CD4-positive, alpha-beta T cell (primary cell): ENCODE measurements at regions not wholly inside any gene's neighbourhood (a gene's known extent, or its start where the extent isn't known, plus 50 kb on each side); places are given as distances from the start of the nearest gene placed in this dataset.

Experiments
- ATAC-seq: fragments of 200-7000 bp; cut with Tn5 transposase; one replicate; pipeline ENCODE4 v1.10.0; 2022; ENCODE audit warnings: mild to moderate bottlenecking; ENCODE audit not compliant: poor library complexity
- CTCF ChIA-PET: fragments of 350-600 bp; sonication (Branson Sonifier 250); formaldehyde crosslinking; loops from one replicate; lab custom pipeline; 2021; ENCODE audit warnings: antibody characterized with exemption, inconsistent platforms; lab: Charles Lee
- POLR2A ChIA-PET: fragments of 350-600 bp; sonication (Branson Sonifier 250); formaldehyde crosslinking; loops from one replicate; lab custom pipeline; 2021; ENCODE audit warnings: antibody characterized with exemption, inconsistent platforms; lab: Charles Lee
- DNase-seq, 14 experiments: peaks; one replicate each; pipeline ENCODE4 v3.0.0-alpha.2; 2013 to 2020; ENCODE audit warnings: mixed read lengths in 2 of 14
- H3K27ac ChIP-seq, 2 donors: one replicate each; pipeline versions ENCODE4 v1.5.1 to v1.7.0; 2013; ENCODE audit warnings: low read length in 2 of 2, low read depth in 1 of 2, mild to moderate bottlenecking in 1 of 2
- H3K27me3 ChIP-seq, 2 experiments: 1 replicate in 1 of 2; 2 replicates in 1 of 2; pipeline versions ENCODE4 v1.6.1 to v1.7.0; 2013; ENCODE audit warnings: low read length in 2 of 2, control low read depth in 1 of 2, mild to moderate bottlenecking in 1 of 2, moderate library complexity in 1 of 2; ENCODE audit not compliant: insufficient read depth in 2 of 2, control insufficient read depth in 1 of 2
- H3K36me3 ChIP-seq: one replicate; pipeline ENCODE4 v1.6.1; 2013; ENCODE audit warnings: low read length, control low read depth; ENCODE audit not compliant: insufficient read depth
- H3K4me1 ChIP-seq: one replicate; pipeline ENCODE4 v1.6.1; 2013; ENCODE audit warnings: low read length, control low read depth; ENCODE audit not compliant: insufficient read depth
- H3K4me3 ChIP-seq: one replicate; pipeline ENCODE4 v1.5.1; 2013; ENCODE audit warnings: mild to moderate bottlenecking, low read length, moderate library complexity
- H3K9me3 ChIP-seq, 2 experiments: 1 replicate in 1 of 2; 2 replicates in 1 of 2; pipeline versions ENCODE4 v1.6.1 to v1.7.0; 2013; ENCODE audit warnings: low read length in 2 of 2, mild to moderate bottlenecking in 2 of 2, control low read depth in 1 of 2, moderate library complexity in 1 of 2; ENCODE audit not compliant: control insufficient read depth in 1 of 2, insufficient read depth in 1 of 2
- H3K27ac Mint-ChIP-seq: one replicate; pipeline ENCODE4 v1.8.0; 2020; ENCODE audit warnings: mixed read lengths
- H3K27me3 Mint-ChIP-seq: one replicate; pipeline ENCODE4 v1.8.0; 2021; ENCODE audit warnings: mixed read lengths
- H3K36me3 Mint-ChIP-seq: one replicate; pipeline ENCODE4 v1.8.0; 2021; ENCODE audit warnings: low read depth, mixed read lengths
- H3K4me1 Mint-ChIP-seq: one replicate; pipeline ENCODE4 v1.8.0; 2021; ENCODE audit warnings: low read depth, mixed read lengths
- H3K4me3 Mint-ChIP-seq: one replicate; pipeline ENCODE4 v1.8.0; 2020; ENCODE audit warnings: mild to moderate bottlenecking, mixed read lengths
- H3K9me3 Mint-ChIP-seq: one replicate; pipeline ENCODE4 v1.8.0; 2020; ENCODE audit warnings: mixed read lengths
- CTCF ChIP-seq: fragments of 200-600 bp; IDR thresholded peaks from one replicate; pipeline ENCODE4 v1.8.0; 2022; ENCODE audit warnings: antibody characterized with exemption, mild to moderate bottlenecking
- intact Hi-C, 2 experiments: fragments of 100-400 bp; cut with DNase I in 1 of 2; cut with micrococcal nuclease in 1 of 2; formaldehyde crosslinking; loops; one replicate each; pipeline versions ENCODE4 v1.15.1 to v1.9.0; 2023 to 2025; cut with DNase I, micrococcal nuclease

- Mint-ChIP-seq H3K27ac (no peak overlapping the region), H3K9me3 (peaks cover 7% of the 10 kb centered on the region), H3K27me3 (peaks cover 9% of the 10 kb centered on the region), H3K36me3 (no peaks in the 10 kb centered on the region), H3K4me3 (no peak overlapping the region), H3K4me1 (no peaks in the 10 kb centered on the region)
- ChIA-PET POLR2A (no interaction called here), CTCF (no interaction called here)
- intact Hi-C loops, result no loop called here
- TF ChIP-seq CTCF, result no peak
- ATAC-seq (no peak), DNase-seq (no peak)
- H3K4me3 ChIP-seq, result no peak overlapping the region
- peaks cover 0 to 4% of the 10 kb centered on the region in 2 experiments for H3K27me3 ChIP-seq
- no peaks in the 10 kb centered on the region for H3K4me1 ChIP-seq
- H3K27ac ChIP-seq, result no peak overlapping the region
- peaks cover 0 to 7% of the 10 kb centered on the region in 2 experiments for H3K9me3 ChIP-seq
- no peaks in the 10 kb centered on the region for H3K36me3 ChIP-seq
Measured at GRCh38 chr16:9380221-9380620, 288.8 kb downstream of the HAPSTR1 start.

DNA sequence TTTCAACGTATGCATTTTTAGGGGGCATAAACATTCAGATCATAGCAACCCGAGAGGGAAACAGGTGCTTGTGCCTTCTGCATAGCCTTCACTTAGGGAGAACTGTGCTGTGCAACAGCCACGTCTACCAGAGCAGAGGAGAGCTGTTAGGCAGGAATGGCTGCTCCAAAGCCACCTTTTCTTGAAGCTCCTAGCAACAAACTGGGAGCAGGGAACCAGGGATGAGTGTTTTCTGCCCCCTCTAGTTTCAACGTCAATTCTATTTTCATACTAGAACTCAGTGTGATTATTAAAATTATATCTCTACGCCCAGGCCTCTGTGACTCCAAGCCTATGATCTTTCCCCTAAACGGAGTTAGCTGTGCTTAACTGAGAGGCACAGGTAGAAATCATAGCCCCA lies 290.0 kb downstream of the HAPSTR1 start:
- peaks cover 0 to 7% of the 10 kb centered on the region in 2 experiments for H3K9me3 ChIP-seq
- DNase-seq (no peak), ATAC-seq (no peak)
- CTCF ChIA-PET, result no interaction called here
- H3K27me3 ChIP-seq, result peaks cover 0 to 4% of the 10 kb centered on the region in 2 experiments
- H3K27ac ChIP-seq, result no peak overlapping the region
- intact Hi-C loops, result no loop called here
- no peaks in the 10 kb centered on the region for H3K36me3 ChIP-seq
- Mint-ChIP-seq H3K4me3 (no peak overlapping the region), H3K36me3 (no peaks in the 10 kb centered on the region), H3K27me3 (peaks cover 9% of the 10 kb centered on the region), H3K4me1 (no peaks in the 10 kb centered on the region), H3K9me3 (peaks cover 7% of the 10 kb centered on the region), H3K27ac (no peak overlapping the region)
- H3K4me1 ChIP-seq, result no peaks in the 10 kb centered on the region
- no peak for TF ChIP-seq CTCF
- H3K4me3 ChIP-seq, result no peak overlapping the region
- POLR2A ChIA-PET, result no interaction called here

- H3K9me3 ChIP-seq, result peaks cover 0 to 7% of the 10 kb centered on the region in 2 experiments
- ChIA-PET CTCF (no interaction called here), POLR2A (no interaction called here)
- intact Hi-C loops, result no loop called here
- H3K4me3 ChIP-seq, result no peak overlapping the region
- no peaks in the 10 kb centered on the region for H3K4me1 ChIP-seq
- no peak for TF ChIP-seq CTCF
- no peak overlapping the region for H3K27ac ChIP-seq
- no peak for DNase-seq
- ATAC-seq, result no peak
- no peak overlapping the region for H3K27ac Mint-ChIP-seq
- peaks cover 0 to 4% of the 10 kb centered on the region in 2 experiments for H3K27me3 ChIP-seq
- no peaks in the 10 kb centered on the region for H3K36me3 Mint-ChIP-seq
- H3K27me3 Mint-ChIP-seq, result peaks cover 9% of the 10 kb centered on the region
- no peak overlapping the region for H3K4me3 Mint-ChIP-seq
- H3K4me1 Mint-ChIP-seq, result no peaks in the 10 kb centered on the region
- no peaks in the 10 kb centered on the region for H3K36me3 ChIP-seq
- H3K9me3 Mint-ChIP-seq, result peaks cover 7% of the 10 kb centered on the region
Measured at GRCh38 chr16:9381905-9382304, 290.5 kb downstream of the HAPSTR1 start.
